Stimulated activated CD4-positive, alpha-beta T cell treated with anti-CD3 and anti-CD28 coated beads, Interleukin-15, amount 100 ng/mL, for 1 hour (primary cell): ENCODE measurements at regions not wholly inside any gene's neighbourhood (a gene's known extent, or its start where the extent isn't known, plus 50 kb on each side); places are given as distances from the start of the nearest gene placed in this dataset.
"Not testable (repeated sequence)": the region's sequence is repeated elsewhere in the genome, so short reads cannot be mapped to it uniquely, and the experiment has no call there.

ENCODE experiments used
- DNase-seq, 2 donors: peaks; one replicate each; pipeline ENCODE4 v3.0.0-alpha.2; 2020; ENCODE audit warnings: low read depth in 1 of 2, low spot score in 1 of 2

GRCh38 chr2:143934626-143935481, 585.1 kb downstream of the ZEB2 start:
- no peak for DNase-seq

DNA sequence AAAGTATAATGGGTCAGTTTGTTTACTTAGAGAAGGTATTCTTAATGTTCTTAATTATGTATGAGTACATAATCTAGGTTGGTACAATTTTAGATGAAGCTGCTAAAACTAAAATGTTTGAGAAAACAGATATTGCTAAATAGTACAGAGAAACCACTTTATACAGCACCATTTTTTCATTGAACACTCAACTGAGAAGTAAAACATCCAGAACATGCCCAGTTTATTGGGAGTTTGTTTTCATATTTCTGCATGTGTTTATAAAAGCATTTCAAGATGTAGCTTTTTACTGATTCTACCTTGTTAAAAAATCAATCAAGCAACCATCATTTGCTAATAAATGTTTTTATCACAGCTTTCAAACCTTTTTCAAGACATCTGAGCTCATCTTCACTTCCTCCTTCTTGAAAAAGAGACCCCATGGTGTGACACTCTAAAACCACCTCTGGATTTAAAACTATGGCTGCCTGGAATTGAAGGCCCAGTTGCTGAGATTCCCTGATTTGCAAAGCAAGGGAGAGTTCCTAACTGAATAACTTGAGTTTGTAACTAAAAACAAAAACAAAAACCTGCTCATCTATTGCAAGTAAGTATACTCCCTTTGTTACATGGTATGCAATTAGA, 585.9 kb downstream of the ZEB2 start:
- DNase-seq: no peak

GRCh38 chr2:143930891-143931290, 589.0 kb downstream of the ZEB2 start:
- no peak for DNase-seq

GRCh38 chr2:143928613-143929012, 591.3 kb downstream of the ZEB2 start:
- no peak for DNase-seq

GRCh38 chr2:143928184-143928583, 591.7 kb downstream of the ZEB2 start:
- no peak for DNase-seq

- DNase-seq: no peak
Measured at GRCh38 chr2:143926736-143927135, 593.2 kb downstream of the ZEB2 start.

GRCh38 chr2:143922261-143922830, 597.6 kb downstream of the ZEB2 start:
- not testable (repeated sequence) for DNase-seq

DNA sequence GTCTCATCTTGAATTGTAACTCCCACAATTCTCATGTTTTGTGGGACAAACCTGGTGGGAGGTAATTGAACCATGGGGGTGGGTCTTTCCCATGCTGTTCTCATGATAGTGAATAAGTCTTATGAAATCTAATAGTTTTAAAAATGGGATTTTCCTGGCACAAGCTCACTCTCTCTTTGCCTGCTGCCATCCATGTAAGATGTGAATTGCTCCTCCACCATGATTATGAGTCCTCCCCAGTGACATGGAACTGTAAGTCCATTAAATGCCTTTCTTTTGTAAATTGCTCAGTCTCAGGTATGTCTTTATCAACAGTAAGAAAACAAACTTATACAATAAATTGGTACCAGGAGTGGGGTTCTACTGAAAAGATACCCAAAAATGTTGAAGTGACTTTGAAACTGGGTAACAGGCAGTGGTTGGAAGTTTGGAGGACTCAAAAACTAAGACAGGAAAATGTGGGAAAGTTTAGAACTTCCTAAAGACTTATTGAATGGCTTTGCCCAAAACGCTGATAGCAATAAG, 601.4 kb downstream of the ZEB2 start:
- DNase-seq: no peak

GRCh38 chr2:143916781-143917180, 603.1 kb downstream of the ZEB2 start:
- no peak for DNase-seq

DNA sequence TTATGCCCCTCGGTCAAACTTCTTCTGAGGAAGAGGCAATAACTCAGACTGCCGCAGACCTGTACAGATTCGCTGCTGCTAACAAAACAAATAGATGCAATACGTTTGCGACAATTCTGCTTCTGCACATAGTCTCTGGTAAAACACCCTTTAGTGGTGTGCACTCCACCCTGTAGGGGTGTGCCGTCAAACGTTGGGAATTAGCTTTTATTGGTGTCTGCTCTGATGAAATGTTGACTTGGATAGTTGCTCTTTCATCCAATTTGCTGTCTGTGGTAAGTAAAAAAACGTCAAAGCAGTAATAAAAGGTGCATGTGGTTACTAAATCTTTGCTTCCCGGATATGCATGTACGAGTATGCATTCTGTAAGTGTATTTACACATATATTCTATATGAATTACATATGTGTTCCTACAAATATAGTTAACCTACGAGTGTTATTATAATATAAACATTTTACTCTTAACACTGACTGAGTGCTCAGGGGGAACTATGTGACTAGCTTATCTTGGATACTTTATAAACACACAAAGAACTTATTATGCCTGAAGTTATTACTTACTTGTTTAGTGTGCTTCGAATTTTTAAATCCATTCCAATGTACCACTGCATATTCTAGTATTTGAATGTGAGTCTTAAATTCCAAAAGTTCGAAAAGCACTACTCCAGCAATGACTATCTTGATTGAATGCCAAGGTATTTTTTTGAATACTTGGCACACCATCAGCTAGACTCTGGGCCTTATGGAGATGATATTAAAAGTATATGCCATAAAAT, 610.2 kb downstream of the ZEB2 start:
- DNase-seq: no peak

DNA sequence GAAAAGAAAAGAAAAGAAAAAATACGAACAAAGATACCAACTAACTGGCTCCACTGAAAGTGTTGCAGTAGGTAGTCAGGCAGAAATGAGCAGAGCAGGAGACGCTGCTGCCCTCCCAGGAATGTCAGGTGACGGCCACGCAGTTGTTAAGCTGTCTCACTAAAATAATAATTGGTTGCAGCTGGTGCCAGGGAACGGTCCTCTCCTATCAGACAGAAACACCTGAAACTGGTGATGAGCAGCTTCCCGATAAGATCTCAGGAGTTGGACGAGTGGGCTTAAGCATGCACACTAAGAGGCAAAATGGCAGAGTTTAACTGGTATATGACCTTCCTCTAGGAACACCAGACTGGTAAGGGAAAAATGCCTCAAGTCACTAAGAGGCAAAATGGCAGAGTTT, 611.1 kb downstream of the ZEB2 start:
- no peak for DNase-seq

DNA sequence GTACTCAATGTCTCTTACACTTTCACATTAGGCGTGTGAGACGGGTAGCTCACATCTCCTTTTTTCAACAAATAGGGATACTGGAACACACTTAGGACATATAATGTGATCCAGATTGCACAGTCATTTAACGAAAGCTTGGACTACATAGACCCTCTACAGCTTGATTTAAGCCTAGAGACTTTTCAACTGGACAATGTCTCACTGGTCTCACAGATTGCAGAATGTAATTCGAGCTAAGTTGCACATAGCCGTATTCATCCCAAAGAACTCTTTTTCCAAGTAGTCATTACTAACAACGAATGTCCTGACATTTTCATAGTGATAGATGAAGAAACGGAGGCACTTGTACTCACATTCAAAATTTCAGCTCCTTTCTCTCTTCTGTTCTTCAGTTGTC, 612.1 kb downstream of the ZEB2 start:
- DNase-seq: no peak

- no peak for DNase-seq
Measured at GRCh38 chr2:143906850-143907249, 613.1 kb downstream of the ZEB2 start.

DNA sequence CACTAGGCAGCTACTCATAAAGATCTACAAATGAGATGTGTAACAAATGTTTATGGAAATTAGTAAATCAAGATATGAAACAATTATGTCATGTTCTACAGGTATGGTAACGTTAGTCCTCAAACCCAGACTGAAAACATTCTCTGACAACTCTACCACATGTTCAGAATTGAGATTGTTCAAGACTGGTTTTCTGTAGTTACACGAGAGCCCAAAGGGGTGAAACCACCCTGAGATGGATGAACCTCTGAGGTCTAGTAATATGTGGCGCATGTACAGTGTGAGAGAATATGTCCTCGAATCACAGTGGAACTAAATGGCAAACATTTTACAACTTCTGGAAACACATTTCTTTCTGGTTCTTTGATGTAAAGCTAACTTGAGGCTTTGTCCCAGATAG, 614.3 kb downstream of the ZEB2 start:
- DNase-seq: no peak

- DNase-seq: no peak
Measured at GRCh38 chr2:143903172-143903856, 616.6 kb downstream of the ZEB2 start.

- DNase-seq: no peak
Measured at GRCh38 chr2:143901185-143901842, 618.6 kb downstream of the ZEB2 start.

DNA sequence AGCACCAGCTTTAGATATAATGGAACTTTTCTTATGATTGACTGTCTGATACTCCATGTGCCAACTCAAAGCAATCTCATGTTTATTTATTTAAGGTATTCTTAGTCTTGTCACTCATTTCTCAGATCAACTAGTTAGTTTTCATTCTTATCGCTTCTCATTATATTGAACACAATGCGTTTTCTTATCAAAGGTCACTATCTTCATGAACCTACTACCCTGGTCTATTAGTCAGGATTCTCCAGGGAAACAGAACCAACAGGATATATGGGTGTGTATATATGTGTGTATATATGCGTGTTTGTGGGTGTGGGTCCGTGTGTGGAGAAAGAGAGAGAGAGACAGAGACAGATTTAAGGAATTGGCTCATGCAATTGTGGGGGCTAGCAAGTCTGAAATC, 619.9 kb downstream of the ZEB2 start:
- DNase-seq: no peak

DNA sequence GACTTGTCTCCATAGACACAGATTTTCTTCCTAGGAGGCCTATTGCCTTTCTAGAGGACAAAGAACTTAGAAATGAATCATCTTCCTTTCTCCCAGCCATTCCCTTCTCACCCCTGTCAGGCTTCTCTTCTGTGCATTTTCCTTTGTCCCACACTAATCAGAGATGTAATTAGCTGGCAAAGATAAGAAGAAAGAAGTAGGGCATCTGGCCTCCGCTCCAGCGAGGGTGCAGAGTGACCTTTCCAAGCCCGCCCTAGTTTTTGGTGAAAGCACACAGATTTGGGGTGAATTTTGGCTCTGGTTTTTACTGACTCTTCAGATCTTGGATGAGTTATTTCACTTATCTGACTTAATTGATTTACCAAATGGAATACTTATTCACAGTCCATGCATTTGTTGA, 626.5 kb downstream of the ZEB2 start:
- DNase-seq: no peak

- no peak for DNase-seq
Measured at GRCh38 chr2:143891879-143892308, 628.0 kb downstream of the ZEB2 start.

DNA sequence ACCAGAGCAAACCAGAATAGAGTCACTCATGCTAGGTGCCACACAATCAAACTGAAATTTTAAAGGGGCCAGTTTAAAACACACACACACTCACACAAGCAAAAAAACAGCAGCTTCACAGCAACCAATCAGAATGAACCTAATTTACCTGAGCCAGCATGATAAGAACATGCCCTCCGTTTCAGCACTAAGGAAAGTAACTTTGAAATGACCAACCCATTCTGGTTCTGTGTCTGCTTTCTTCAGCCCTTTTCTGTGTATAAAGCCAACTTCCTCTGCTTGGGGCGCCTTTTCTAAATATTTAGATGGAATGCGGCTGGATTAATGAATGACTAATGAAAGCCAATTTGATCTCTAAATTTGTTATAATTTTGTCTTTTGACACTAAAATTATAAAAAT, 629.1 kb downstream of the ZEB2 start:
- DNase-seq: no peak
